ENCODE measurements at regions not wholly inside any gene's neighbourhood (a gene's known extent, or its start where the extent isn't known, plus 50 kb on each side); places are given as distances from the start of the nearest gene placed in this dataset.

DNA sequence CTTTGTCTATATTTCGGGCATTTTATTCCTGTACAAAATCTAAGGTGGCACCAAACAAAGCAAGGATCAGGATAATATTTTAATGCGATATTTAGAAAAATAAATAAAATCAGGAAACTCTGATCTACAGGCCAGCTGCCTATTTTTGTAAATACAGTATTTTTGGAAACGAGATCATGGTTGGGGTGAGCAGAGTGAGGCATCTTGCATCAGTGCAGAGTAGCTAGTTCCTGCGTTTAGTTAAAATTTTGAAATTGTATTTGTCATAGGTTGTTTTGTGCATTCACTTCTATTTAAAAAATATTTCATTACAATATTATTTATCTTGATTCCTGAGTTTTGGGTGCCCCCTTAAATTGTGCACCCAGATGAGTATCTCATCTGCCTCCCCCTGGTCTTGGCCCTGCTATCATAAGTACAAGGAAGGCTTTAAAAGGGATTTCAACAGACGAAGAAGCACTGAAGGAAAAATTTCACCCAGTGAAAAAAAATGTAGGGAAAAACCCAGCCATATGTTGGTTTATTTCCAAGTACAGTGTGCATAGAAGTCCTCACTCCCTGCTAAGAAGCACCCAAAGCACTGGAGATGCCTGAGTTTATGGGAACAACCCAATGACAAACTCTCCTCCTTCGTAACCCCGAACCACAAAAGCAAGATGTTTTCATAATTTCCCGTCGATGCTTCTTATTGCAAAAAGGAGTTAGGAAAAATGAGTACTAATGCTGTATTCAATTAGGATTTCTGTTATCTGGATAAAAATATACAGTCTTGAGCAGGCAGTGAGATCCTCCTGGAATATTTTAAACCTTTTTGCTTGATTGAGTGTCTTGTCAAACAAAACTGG lies 304.7 kb upstream of the CLINT1 start:
- Histone ChIP-seq H3K27me3 (ENCODE audit: insufficient read depth, poor library complexity, severe bottlenecking) (no peaks in the 10 kb centered on the region), H3K4me3 (replicated peaks; ENCODE audit: insufficient read depth, low read length) (no peak overlapping the region), H3K27ac (replicated peaks) (no peak overlapping the region)
- TF ChIP-seq POLR2AphosphoS5 (IDR thresholded peaks at IDR 0.05; ENCODE audit: low read depth) (no peak), GABPA (IDR thresholded peaks at IDR 0.05; ENCODE audit: low read depth) (no peak), SPI1 (IDR thresholded peaks at IDR 0.05; ENCODE audit: borderline replicate concordance, low read depth) (no peak), REST (IDR thresholded peaks at IDR 0.05; ENCODE audit: insufficient replicate concordance, low read depth) (no peak)
- TF ChIP-seq, protein P1, sequence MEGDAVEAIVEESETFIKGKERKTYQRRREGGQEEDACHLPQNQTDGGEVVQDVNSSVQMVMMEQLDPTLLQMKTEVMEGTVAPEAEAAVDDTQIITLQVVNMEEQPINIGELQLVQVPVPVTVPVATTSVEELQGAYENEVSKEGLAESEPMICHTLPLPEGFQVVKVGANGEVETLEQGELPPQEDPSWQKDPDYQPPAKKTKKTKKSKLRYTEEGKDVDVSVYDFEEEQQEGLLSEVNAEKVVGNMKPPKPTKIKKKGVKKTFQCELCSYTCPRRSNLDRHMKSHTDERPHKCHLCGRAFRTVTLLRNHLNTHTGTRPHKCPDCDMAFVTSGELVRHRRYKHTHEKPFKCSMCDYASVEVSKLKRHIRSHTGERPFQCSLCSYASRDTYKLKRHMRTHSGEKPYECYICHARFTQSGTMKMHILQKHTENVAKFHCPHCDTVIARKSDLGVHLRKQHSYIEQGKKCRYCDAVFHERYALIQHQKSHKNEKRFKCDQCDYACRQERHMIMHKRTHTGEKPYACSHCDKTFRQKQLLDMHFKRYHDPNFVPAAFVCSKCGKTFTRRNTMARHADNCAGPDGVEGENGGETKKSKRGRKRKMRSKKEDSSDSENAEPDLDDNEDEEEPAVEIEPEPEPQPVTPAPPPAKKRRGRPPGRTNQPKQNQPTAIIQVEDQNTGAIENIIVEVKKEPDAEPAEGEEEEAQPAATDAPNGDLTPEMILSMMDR (IDR thresholded peaks at IDR 0.05; ENCODE audit: insufficient read depth, low read length), result no peak
- DNase-seq (ENCODE audit: low read depth in 1 of 2, low spot score in 1 of 2), result no peak

GRCh38 chr5:158162479-158163034 lies 303.6 kb upstream of the CLINT1 start:
- H3K4me3 ChIP-seq (replicated peaks; ENCODE audit: insufficient read depth, low read length), result no peak overlapping the region
- DNase-seq (ENCODE audit: low read depth in 1 of 2, low spot score in 1 of 2), result no peak
- TF ChIP-seq REST (IDR thresholded peaks at IDR 0.05; ENCODE audit: insufficient replicate concordance, low read depth) (no peak), POLR2AphosphoS5 (IDR thresholded peaks at IDR 0.05; ENCODE audit: low read depth) (no peak), GABPA (IDR thresholded peaks at IDR 0.05; ENCODE audit: low read depth) (no peak), SPI1 (IDR thresholded peaks at IDR 0.05; ENCODE audit: borderline replicate concordance, low read depth) (no peak)
- TF ChIP-seq, protein P1 (IDR thresholded peaks at IDR 0.05; ENCODE audit: insufficient read depth, low read length), result no peak

GRCh38 chr5:158162026-158162425 lies 303.1 kb upstream of the CLINT1 start:
- TF ChIP-seq GABPA (IDR thresholded peaks at IDR 0.05; ENCODE audit: low read depth) (no peak), SPI1 (IDR thresholded peaks at IDR 0.05; ENCODE audit: borderline replicate concordance, low read depth) (no peak), REST (IDR thresholded peaks at IDR 0.05; ENCODE audit: insufficient replicate concordance, low read depth) (no peak)

More at GRCh38 chr5:158162479-158163034, 303.6 kb upstream of the CLINT1 start:
- H3K27ac ChIP-seq (replicated peaks), result no peak overlapping the region
- H3K27me3 ChIP-seq (ENCODE audit: insufficient read depth, poor library complexity, severe bottlenecking), result no peaks in the 10 kb centered on the region

More at GRCh38 chr5:158162026-158162425, 303.1 kb upstream of the CLINT1 start:
- no peak overlapping the region for H3K4me3 ChIP-seq (replicated peaks; ENCODE audit: insufficient read depth, low read length)
- DNase-seq (ENCODE audit: low read depth in 1 of 2, low spot score in 1 of 2), result no peak
- no peaks in the 10 kb centered on the region for H3K27me3 ChIP-seq (ENCODE audit: insufficient read depth, poor library complexity, severe bottlenecking)
- H3K27ac ChIP-seq (replicated peaks), result no peak overlapping the region

All from HL-60 (cell line).